GM19240 (cell line): ENCODE measurements at regions not wholly inside any gene's neighbourhood (a gene's known extent, or its start where the extent isn't known, plus 50 kb on each side); places are given as distances from the start of the nearest gene placed in this dataset.

Source experiments
- DNase-seq: peaks from one replicate; pipeline ENCODE4 v3.0.0; 2011; ENCODE audit warnings: low spot score; ENCODE audit not compliant: insufficient read length

DNA sequence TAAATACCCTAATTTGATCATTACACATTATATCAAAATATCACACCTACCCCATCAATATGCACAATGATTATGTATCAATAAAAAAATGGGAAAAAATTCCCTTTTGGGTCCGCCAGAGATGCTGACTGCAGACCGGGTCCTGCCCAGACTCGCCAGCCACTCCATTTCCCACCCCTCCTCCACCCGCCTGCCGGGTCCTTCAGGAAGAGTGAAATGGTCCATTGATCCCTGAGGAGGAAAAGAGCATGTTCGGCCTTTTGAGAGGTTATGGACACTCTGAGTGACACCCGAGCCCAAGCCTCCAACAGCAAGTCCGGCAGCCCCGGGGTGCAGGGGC, 123.9 kb upstream of the ZFHX3 start:
- DNase-seq = no peak

DNA sequence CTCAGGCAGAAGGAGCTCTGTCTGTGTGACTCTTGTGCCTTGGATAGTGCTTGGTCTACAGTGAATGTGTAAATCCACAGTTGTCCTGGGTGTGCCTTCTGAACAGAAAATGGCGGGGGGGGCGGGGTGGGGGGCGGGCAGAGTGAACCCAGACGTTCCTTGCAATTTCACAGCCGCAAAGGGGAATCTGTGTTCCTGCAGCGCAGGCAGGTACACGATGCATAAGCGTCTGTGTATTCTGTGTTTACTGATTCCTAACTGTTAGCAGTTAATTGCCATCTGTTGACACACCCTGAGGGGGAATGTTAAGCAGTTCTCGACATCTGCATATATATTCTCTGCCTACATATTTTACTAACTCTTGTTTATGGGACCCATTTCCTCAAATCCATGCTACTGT, 123.5 kb upstream of the ZFHX3 start:
- no peak for DNase-seq

DNA sequence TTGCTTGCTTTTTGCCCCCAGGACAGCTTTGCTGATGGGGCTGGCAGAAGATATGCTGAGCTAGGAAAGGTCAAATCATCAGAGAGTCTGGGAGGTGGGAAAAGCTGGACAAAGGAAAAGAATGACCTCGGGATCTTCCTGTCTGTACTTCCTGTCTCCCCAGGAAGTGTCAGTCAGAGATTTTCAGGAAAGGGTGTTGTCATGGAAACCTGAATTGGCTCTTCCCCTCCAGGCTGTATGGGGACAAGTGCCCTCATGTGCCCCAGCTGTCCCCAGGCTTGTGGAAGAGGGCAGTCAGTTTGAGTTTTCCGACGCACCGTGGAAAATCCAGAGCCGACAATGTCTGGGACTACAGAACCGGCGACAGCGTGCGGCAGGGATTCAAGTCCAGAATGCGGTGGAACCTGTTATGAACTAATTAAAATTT, 122.7 kb upstream of the ZFHX3 start:
- no peak for DNase-seq

DNA sequence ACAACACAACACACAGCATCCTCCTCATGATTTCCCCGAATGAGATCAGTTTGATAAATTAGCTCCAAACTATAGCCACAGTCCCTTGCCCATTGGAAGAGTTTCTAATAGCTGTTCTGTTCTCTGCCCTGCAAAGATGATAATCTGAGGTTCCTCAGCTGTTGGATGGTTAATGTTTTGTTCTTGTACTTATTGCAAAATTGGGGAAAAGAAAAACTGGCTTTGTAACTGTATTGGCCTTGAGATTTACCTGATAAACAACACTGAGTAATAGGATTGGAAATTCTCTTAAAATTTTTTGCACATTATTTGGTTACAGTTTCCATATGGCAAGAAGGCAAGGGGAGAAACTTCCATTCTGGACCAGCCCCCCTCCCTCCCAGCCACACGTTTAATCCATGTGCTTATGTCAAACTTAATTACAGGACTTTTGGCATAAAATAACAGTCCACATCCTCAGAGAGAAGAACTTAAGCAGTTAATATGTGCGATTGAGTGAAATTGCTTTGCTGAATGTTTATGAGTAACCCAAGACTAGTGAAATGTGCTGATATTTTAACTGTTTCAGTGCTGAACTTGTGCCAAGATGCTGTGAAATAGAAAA, 119.1 kb upstream of the ZFHX3 start:
- DNase-seq = no peak

DNA sequence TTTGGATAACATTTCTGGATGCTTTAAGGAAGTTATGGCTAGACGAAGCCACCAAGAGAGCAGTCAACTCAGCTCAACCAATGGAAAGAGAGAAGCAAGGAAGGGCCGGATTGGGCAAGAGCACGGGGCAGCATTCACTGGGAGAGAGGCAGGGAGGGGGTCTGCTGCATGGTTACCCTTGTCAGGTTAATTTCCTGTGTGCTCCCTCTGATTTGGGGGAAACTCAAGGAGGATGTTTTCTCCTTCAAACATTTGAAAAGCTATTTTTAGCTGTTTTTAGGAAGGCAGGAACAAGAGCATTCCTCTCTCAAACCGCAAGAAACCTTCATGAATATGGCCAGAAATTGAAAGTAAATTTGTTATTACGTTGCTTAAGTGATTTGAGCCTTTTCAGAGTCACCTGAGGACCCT, 118.5 kb upstream of the ZFHX3 start:
- no peak for DNase-seq

DNA sequence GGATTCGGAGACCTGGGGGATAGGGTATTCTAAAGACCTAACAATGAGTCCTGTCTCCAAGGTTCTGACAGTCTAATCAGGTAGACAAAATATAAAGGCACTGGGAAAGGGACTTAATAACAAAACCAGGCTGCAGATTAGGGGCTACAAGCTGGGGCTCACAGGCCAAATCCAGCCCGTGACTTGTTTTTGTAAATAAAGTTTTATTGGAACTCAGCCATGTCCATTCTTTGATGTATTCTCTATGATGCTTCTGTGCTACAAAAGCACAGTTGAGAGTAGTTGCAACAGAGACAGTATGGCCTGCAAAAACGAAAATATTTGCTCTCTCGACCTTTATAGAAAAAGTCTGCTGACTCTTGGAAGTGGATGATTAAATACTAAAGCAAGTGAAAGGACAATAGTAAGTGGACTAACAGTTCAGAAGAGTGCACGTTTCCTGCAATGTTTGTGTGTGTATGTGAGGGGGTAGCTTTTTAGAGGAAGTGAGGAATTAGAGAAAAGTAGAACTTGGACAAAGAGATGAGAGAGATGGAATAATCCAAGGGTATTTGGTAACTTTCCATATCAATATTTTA, 115.4 kb upstream of the ZFHX3 start:
- no peak for DNase-seq

DNA sequence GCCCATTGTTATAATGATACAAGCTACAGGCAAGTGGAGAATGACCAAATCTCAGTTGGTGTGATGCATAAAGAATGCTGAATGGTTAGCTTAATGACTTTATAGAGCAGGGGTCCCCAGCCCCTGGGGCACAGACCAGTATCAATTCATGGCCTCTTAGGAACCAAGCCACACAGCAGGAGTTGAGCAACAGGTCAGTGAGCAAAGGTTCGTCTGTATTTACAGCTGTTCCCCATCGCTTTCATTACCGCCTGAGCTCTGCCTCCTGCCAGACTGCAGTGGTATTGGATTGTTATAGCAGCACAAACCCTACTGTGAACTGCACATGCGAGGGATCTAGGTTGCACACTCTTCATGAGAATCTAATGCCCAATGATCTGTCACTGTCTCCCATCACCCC, 114.0 kb upstream of the ZFHX3 start:
- no peak for DNase-seq

DNA sequence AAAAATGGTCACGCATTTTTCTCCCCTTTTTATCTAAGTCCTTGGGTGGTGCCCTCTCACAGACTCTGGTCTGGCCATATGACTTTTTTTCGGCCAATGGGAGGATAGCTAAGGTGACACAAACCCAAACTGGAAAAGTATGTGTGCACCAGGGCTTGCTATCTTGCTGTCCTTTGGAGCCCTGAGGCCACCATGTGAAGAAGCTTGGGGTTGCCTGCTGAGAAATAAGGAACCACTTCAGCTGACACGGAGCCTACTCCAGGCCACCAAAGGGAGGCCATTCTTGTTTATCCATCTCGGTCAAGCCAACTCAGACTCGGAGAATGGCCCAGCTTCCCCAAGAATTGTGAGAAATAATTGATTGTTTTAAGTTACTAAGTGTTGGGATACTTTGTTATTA, 111.4 kb upstream of the ZFHX3 start:
- DNase-seq = no peak

DNA sequence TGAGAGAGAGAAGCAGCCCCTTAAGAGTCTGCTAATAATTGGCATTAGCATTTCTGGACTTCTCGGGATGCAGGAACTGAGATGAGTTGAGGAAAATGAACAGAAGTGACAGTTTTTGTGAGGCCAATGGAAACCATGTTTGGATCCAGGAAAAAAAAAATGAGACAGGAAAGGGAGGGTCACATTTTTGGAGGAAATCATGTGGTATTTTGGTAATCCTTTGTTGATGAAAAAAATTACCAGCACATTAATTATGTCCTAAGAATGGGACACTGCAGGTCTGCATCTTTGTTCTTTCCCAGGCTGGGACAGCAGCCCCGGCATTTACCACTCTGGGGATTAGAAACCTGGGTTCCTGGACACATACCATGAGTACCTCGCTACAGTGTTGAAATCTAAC, 109.9 kb upstream of the ZFHX3 start:
- no peak for DNase-seq

DNA sequence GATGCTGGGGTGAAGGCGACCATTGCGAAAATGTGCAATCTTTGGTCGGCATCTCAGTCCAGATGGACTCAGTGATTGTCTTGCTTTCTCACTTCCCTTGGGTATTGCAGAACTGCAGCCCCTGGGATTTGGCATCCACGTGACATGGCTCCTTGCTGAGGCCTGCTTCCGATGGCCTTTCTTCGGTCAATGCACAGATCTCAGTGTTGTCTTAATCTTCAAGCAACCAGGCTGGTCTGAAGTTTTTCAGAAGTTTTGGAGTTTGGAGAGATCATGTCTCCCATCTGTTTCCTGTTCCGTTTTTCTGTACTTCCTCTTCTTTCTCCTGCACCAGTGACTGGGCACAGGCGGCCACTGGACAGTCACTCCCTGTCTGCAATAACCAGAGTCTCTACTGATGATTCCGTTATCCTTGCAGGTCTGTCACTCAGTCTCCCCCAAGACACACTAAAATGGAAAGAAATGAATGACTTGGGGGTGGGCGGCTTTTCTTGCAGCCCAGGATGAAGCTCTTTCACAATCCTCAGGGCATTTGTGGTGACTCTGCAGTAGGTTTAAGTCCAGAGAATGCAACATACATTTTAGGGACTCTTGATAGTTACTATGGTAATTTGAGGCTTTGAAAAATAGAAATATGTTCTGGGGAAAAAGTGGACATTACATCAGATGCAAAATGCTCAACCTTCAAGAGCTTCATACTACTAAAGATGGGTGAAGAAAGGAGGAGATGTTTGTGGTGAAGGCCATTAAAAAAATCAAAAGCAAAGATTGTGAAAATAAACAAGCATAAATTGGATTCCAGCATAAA, 106.3 kb upstream of the ZFHX3 start:
- no peak for DNase-seq

DNA sequence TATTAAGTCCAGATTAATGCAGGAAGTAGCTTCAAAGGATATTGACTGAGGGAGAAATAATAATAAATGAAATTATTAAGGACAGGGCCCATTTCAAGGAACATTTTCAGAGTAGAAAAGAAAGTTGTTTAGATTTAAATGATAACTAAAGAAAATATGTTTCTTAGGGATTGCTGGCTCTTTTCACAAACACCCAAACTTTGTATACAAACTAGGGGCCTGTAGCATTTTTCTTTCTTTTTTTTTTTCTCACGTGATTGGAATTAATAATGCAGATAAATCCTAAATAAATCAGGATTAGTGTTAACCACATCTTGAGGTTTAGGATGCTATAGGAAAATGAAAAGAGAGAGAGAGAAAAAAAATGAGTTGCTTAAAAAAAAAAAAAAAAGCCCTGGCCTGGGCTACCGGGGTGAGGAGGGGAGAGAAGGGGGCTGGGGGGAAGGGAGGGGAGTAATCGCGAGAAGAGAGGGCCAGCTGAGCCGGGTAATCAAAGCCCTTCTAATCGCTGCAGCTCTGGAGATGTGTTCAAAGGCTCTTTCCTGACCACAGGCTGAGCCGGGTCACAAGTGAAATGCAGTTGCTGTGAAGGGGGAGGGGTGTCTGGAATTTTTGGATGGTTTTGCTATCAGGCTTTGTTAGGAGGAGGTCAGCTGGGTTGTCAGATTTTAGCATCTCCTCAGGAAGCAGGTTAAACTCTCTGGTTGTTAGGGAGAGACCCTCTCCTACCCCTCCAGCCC, 104.6 kb upstream of the ZFHX3 start:
- DNase-seq = no peak

DNA sequence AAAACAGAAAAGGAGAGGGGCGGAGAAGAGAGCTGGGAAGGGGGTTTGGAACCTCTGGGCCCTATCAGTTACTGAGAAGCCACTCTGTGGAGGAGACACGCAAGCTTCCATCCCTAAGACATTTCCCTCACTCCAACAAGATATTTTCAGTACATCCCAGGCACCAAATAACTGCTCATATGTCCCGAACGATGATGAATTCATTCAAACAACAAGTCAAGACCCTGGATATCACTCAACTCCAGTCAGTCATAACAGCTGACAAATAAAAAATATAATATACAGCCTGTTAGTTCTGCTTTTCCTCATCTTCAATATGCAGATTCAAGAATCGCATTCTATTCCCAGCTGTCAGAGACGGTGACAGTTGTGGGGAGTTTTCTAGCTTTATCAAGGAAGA, 104.0 kb upstream of the ZFHX3 start:
- no peak for DNase-seq

DNA sequence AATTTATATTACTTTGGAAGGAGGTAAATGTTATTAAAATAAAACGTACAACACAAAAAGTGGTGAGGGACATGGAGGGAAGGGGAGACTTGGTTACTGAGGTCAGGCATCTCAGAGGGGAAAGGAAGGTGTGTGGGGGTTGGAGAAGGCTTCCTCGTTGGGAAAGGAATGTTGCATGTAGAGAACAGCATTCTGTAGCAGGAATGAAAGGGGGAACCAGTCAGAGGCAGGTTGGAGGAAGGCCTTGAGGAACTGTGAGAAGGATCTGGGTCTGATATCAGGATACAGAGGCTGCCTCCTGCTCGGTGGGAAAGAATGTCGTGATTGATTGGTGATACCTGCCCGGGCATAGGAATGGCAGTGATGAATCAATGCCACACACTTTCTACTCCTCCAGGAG, 103.3 kb upstream of the ZFHX3 start:
- DNase-seq = no peak

DNA sequence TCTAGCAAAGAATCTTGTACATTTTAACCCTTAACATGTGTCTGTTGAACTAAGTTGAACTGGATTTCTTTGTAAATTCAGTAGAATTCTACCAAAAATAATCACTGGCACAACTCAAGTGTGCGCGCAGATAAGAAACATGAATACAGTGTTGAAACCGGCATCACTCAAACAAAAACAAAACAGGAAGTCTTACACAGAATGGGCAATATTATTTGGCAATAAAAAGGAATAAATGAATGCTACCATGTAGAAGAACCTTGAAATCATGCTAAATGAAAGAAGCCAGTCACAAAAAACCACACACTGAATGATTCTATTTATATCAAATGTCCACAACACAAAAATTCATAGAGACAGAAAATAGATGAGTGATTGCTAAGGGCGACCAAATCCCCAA, 102.9 kb upstream of the ZFHX3 start:
- DNase-seq = no peak

DNA sequence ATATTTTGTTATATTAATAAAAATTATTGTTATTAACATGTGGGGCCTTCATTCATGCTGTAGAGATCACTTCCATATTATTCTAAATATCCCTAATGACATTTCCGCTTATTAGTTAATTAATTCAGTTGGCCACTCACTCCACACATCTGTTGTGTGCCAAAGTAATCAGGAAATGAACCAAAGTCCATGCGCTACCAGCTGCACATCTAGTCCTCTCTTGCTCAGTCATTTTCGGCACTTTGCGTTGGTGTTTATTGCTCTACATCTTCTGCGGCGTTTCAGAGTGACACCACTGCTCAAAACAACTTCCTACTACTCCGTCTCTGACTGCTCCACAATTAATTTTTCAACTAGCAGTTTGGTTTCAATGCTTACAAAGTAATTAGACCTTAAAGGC, 101.4 kb upstream of the ZFHX3 start:
- DNase-seq = no peak

DNA sequence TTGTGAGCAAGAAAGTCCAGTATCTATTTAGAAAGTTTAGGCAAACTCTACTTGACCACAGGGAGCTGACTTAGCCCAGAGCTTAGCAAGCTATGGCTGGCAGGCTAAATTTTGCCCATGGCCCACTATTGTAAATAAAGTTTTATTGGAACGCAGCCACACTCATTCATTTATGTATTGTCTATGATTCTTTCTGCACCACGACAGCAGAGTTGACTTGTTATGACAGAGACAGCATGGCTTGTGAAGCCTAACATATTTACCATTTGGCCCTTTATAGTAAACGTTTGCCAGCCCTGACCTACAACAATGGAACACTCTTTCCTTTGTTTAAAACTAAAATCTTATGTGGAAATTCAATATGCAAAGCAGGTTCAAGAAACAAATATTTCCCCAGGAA, 100.0 kb upstream of the ZFHX3 start:
- DNase-seq = no peak

DNA sequence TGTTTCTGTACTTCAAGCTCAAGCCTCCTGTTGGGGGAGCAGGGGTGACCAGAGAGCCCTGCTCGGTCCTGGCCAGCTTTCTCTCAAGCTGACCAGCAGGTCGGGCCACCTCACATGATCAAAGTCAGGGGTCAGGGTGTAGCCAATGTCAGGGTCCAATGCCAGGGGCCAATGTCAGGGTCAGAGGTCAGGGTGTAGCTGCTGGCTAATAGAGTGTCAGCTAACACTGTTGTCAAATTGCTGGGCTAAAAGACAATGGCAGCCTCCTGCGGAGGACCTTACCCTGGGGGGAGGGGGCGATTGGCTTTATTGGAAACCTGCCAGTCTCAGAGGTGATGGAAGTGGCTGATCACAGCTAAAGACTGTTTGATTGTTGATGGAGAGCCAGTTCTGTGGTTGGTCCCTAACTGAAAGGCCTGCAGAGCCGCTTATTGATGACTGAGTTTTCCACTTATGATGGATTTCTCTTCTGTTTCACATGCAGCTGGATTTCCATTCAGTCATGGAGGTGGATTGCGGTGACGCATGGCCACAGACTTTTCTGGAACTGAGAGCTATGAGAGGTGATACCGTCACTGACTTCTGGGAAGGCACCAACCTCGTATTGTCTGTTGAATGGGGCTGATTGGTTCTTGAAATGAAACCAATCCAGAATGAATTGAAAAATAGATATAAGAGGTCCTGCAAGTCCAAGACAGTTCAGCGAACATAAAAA, 97.4 kb upstream of the ZFHX3 start:
- DNase-seq = no peak

DNA sequence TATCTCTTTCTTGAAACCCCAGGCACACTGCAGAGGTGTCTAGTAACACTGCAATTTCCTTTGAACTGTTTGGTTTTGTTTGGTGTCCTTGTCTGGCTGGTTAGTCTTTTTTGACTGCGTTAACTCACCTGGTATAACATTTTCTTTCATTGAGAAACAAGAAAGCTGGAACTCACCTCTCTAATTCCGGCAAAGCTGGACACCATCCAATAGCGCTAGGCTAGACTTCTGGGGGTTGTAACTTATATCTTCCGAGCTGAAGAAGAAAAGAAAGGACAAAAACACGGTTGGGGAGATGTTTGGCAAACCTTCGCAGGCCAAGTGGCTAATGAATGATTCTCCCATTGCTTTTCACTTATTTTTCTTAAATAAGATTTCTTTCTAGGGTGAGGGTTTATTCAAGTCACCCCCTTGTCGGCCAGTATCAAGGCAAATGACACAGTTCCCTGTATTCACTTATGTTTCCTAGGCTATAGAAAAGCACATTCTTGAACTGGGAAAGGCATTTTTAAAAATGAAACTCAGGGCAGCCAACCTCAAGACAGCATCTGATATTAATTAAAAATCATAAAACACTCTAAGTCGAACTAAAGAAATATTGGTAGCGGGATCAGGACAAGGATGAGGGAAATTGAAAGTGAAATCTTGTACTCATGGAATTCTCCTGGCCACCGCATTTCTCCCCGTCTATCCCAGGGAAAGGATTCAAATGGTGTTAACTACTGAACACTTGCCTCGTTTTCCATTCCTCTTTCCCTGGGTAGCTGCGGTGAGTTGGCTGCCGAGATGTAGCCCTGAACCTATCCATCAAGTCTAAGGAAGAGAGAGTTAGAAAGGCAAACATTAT, 95.9 kb upstream of the ZFHX3 start:
- no peak for DNase-seq

DNA sequence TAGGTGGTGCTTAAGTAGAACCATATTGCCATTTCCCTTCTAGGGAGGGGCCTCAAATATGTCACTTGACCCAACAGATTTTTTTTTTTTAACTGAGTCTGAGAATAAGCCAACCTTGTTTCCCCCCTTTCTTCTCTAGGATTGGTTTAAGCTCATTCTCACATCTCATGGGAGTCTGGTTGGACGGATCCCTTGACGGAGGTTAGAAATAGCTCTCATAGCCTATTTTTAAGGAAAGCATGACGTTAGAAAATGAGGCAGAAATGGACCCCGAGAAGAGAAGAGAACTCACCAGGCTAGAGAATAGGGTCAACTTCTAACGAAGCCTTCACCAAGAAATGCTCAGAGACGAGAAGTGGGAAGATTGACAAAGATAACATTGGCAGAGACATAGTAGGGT, 95.1 kb upstream of the ZFHX3 start:
- no peak for DNase-seq

DNA sequence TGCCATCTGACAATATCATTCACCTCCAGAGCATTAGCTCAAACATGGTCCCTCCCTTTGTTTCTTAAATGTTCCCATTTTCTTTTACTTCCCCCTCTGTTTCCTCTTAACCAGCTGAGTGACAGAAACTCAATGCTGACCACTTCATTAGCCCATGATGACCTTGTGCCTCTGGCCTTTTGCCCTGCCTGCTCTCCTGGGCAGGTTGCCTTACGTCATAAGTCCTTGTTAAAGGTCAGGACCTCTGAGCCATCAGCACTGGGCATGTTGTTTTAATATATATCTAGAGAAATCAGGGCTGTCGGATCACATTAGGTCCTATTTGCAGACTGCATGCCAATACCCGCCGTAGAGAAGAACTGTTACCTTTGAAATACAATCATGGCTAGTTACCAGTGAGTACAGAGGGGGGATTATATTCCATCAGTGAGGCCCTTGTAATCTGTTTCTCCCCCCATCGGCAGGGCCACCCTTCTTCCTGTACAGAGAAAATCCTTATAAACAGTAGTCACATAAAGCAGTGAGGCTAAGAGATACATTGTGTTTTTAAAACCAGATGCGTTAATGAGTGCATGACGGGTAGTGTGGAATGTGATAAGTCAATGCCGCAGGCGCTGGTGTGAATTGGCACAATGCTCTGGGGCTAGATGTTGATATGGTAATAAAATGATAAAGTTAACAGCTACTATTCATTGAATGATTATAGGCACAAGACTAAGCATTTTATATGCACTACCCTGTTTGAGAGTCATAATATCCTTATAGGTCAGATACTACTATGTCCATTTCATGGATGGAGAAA, 94.3 kb upstream of the ZFHX3 start:
- DNase-seq = no peak
